IMR-90 (cell line): ENCODE measurements at regions not wholly inside any gene's neighbourhood (a gene's known extent, or its start where the extent isn't known, plus 50 kb on each side); places are given as distances from the start of the nearest gene placed in this dataset.

ENCODE experiments used
- ATAC-seq: fragments of 200-7000 bp; cut with Tn5 transposase; 2 replicates; pipeline ENCODE4 v1.9.1; 2020; ENCODE audit warnings: low read depth, mild to moderate bottlenecking, moderate library complexity
- BruUV-seq: library from RNA; stranded (reverse); fragments of 400-500 nt; replicated peaks from 2 replicates; lab custom pipeline; 2021; lab: Mats Ljungman, UMichigan
- CTCF ChIA-PET: fragments of 300-600 bp; formaldehyde crosslinking; extraction: SDS; loops from one replicate; lab custom pipeline; 2021; ENCODE audit warnings: antibody characterized with exemption; lab: Yijun Ruan, JAX
- POLR2A ChIA-PET: fragments of 300-600 bp; sonication (Branson Sonifier 250); formaldehyde crosslinking; loops from one replicate; lab custom pipeline; 2022; ENCODE audit warnings: antibody characterized with exemption; ENCODE audit not compliant: unreplicated experiment; lab: Charles Lee
- DNase-seq: peaks from one replicate; pipeline ENCODE4 v3.0.0; 2013
- H2AFZ ChIP-seq: replicated peaks from 2 replicates; pipeline ENCODE3; 2013; ENCODE audit warnings: low read length, mild to moderate bottlenecking; ENCODE audit not compliant: poor library complexity
- H2AK5ac ChIP-seq: 2 replicates; pipeline ENCODE4 v1.6.1; 2013; ENCODE audit warnings: low read depth, low read length, inconsistent platforms
- H2AK9ac ChIP-seq: replicated peaks from 2 replicates; pipeline ENCODE3; 2013; ENCODE audit warnings: mild to moderate bottlenecking, low read depth, low read length, moderate library complexity; ENCODE audit not compliant: poor library complexity
- H2BK120ac ChIP-seq: 2 replicates; pipeline ENCODE4 v1.6.1; 2013; ENCODE audit warnings: low read depth, low read length, inconsistent platforms
- H2BK15ac ChIP-seq: 3 replicates; pipeline ENCODE4 v1.6.1; 2013; ENCODE audit warnings: low read depth, low read length, inconsistent platforms
- H2BK20ac ChIP-seq: 2 replicates; pipeline ENCODE4 v1.6.1; 2013; ENCODE audit warnings: low read depth, mild to moderate bottlenecking, inconsistent platforms, low read length, moderate library complexity
- H2BK5ac ChIP-seq: 2 replicates; pipeline ENCODE4 v1.6.1; 2013; ENCODE audit warnings: mild to moderate bottlenecking, low read depth, low read length, inconsistent platforms; ENCODE audit not compliant: poor library complexity, severe bottlenecking
- H3K14ac ChIP-seq: replicated peaks from 2 replicates; pipeline ENCODE4 v1.6.1; 2013; ENCODE audit warnings: low read depth, low read length, inconsistent platforms
- H3K18ac ChIP-seq: 2 replicates; pipeline ENCODE4 v1.6.1; 2013; ENCODE audit warnings: low read depth, low read length, control low read depth
- H3K23ac ChIP-seq: 2 replicates; pipeline ENCODE4 v1.6.1; 2013; ENCODE audit warnings: low read depth, low read length, inconsistent platforms
- H3K27ac ChIP-seq: 2 replicates; pipeline ENCODE4 v1.5.1; 2013; ENCODE audit warnings: mild to moderate bottlenecking, control low read depth, low read length; ENCODE audit not compliant: insufficient read depth
- H3K27me3 ChIP-seq: 2 replicates; pipeline ENCODE4 v1.6.1; 2013; ENCODE audit warnings: low read length; ENCODE audit not compliant: control insufficient read depth, insufficient read depth
- H3K36me3 ChIP-seq: 2 replicates; pipeline ENCODE4 v1.6.1; 2013; ENCODE audit warnings: low read length, mixed read lengths; ENCODE audit not compliant: control insufficient read depth, insufficient read depth
- H3K4ac ChIP-seq: 2 replicates; pipeline ENCODE4 v1.6.1; 2013; ENCODE audit warnings: low read depth, low read length, inconsistent platforms
- H3K4me1 ChIP-seq: 2 replicates; pipeline ENCODE4 v1.6.1; 2013; ENCODE audit warnings: low read length, mixed read lengths; ENCODE audit not compliant: control insufficient read depth, insufficient read depth
- H3K4me2 ChIP-seq: 2 replicates; pipeline ENCODE4 v1.6.1; 2013; ENCODE audit warnings: low read depth, mild to moderate bottlenecking, control low read depth, low read length, moderate library complexity
- H3K4me3 ChIP-seq: 2 replicates; pipeline ENCODE4 v1.5.1; 2013; ENCODE audit warnings: low read depth, mild to moderate bottlenecking, control low read depth, low read length, moderate library complexity; ENCODE audit not compliant: insufficient read depth
- H3K56ac ChIP-seq: 2 replicates; pipeline ENCODE4 v1.6.1; 2013; ENCODE audit warnings: low read length, inconsistent platforms; ENCODE audit not compliant: insufficient read depth; ENCODE audit errors: extremely low read depth
- H3K79me1 ChIP-seq, 2 experiments: 2 replicates each; pipeline ENCODE4 v1.6.1; 2013; ENCODE audit warnings: low read length in 2 of 2, inconsistent platforms in 1 of 2, low read depth in 1 of 2
- H3K9ac ChIP-seq: 2 replicates; pipeline ENCODE4 v1.6.1; 2013; ENCODE audit warnings: low read depth, low read length, control low read depth
- H3K9me1 ChIP-seq: 2 replicates; pipeline ENCODE4 v1.6.1; 2013; ENCODE audit warnings: low read length, inconsistent platforms; ENCODE audit not compliant: insufficient read depth
- H3K9me3 ChIP-seq: 2 replicates; pipeline ENCODE4 v1.6.1; 2013; ENCODE audit warnings: low read length; ENCODE audit not compliant: control insufficient read depth, insufficient read depth
- H4K20me1 ChIP-seq: 2 replicates; pipeline ENCODE4 v1.6.1; 2013; ENCODE audit warnings: low read length, inconsistent platforms; ENCODE audit not compliant: insufficient read depth
- H4K5ac ChIP-seq: 2 replicates; pipeline ENCODE4 v1.6.1; 2013; ENCODE audit warnings: mild to moderate bottlenecking, low read depth, low read length, control low read depth
- H4K8ac ChIP-seq, 2 experiments: 2 replicates each; pipeline ENCODE4 v1.6.1; 2013; ENCODE audit warnings: low read depth in 2 of 2, low read length in 2 of 2, control low read depth in 1 of 2, inconsistent platforms in 1 of 2
- H4K91ac ChIP-seq: 2 replicates; pipeline ENCODE4 v1.6.1; 2013; ENCODE audit warnings: low read depth, low read length, inconsistent platforms; ENCODE audit not compliant: insufficient read depth
- BHLHE40 ChIP-seq: fragments of 150-350 bp; IDR thresholded peaks from 2 replicates; pipeline ENCODE4 v1.6.1; 2016; ENCODE audit warnings: mild to moderate bottlenecking, low read depth, low read length
- CEBPB ChIP-seq: IDR thresholded peaks from 2 replicates; pipeline ENCODE4 v1.6.1; 2012; ENCODE audit warnings: low read depth, low read length, improper control_type of control experiment
- CHD1 ChIP-seq: IDR thresholded peaks from 2 replicates; pipeline ENCODE4 v1.6.1; 2012; ENCODE audit warnings: low read depth, low read length, improper control_type of control experiment
- FOS ChIP-seq: fragments of 150-350 bp; IDR thresholded peaks from 2 replicates; pipeline ENCODE4 v1.6.1; 2016; ENCODE audit warnings: low read depth, low read length
- MAFK ChIP-seq: IDR thresholded peaks from 2 replicates; pipeline ENCODE4 v1.6.1; 2012; ENCODE audit warnings: low read depth, low read length, improper control_type of control experiment
- MAZ ChIP-seq: IDR thresholded peaks from 2 replicates; pipeline ENCODE4 v1.6.1; 2012; ENCODE audit warnings: low read depth, mild to moderate bottlenecking, low read length, improper control_type of control experiment, moderate library complexity, borderline replicate concordance
- MXI1 ChIP-seq: IDR thresholded peaks from 2 replicates; pipeline ENCODE4 v1.6.1; 2012; ENCODE audit warnings: low read depth, mild to moderate bottlenecking, low read length, moderate library complexity, borderline replicate concordance
- RAD21 ChIP-seq: IDR thresholded peaks from 2 replicates; pipeline ENCODE4 v1.6.1; 2012; ENCODE audit warnings: low read length, improper control_type of control experiment
- RCOR1 ChIP-seq: IDR thresholded peaks from 2 replicates; pipeline ENCODE4 v1.6.1; 2012; ENCODE audit warnings: mild to moderate bottlenecking, low read length, improper control_type of control experiment; ENCODE audit not compliant: insufficient replicate concordance
- RFX5 ChIP-seq: IDR thresholded peaks from 2 replicates; pipeline ENCODE4 v1.8.0; 2012; ENCODE audit warnings: low read depth, mild to moderate bottlenecking, low read length, moderate library complexity
- SMC3 ChIP-seq: fragments of 150-350 bp; IDR thresholded peaks from 2 replicates; pipeline ENCODE4 v1.6.1; 2016; ENCODE audit warnings: low read depth, mild to moderate bottlenecking, antibody characterized with exemption, low read length, moderate library complexity
- WGBS, 2 experiments: methylation state at CpG; one replicate each; pipeline versions ENCODE4 v1.1.5 to v1.1.7; 2013; ENCODE audit warnings: missing lambda C conversion rate in 2 of 2; ENCODE audit not compliant: insufficient read length in 1 of 2; ENCODE audit errors: extremely low coverage in 2 of 2; 5-methylcytosine and 5-hydroxymethylcytosine counted together
- dilution Hi-C: fragments of 300-500 bp; cut with HindIII; formaldehyde crosslinking; loops from one replicate; pipeline ENCODE4 v1.14.3; 2018; ENCODE audit warnings: low sequenced_read_pairs; ENCODE audit not compliant: unreplicated experiment
- in situ Hi-C: fragments of 300-500 bp; cut with MboI; formaldehyde crosslinking; loops from 3 replicates; pipeline ENCODE4 v1.14.3; 2019; ENCODE audit warnings: low sequenced_read_pairs, inconsistent platforms, mixed read lengths
- intact Hi-C: fragments of 100-400 bp; cut with micrococcal nuclease; formaldehyde crosslinking; loops from 2 replicates; pipeline ENCODE4 v1.10.0; 2022
- TF ChIP-seq, protein P1 (sequence below): fragments of 150-350 bp; IDR thresholded peaks from 2 replicates; pipeline ENCODE4 v1.6.1; 2016; ENCODE audit warnings: low read depth, mild to moderate bottlenecking, low read length, moderate library complexity, borderline replicate concordance
- TF ChIP-seq, protein P2 (sequence below): conservative IDR thresholded peaks from 2 replicates; pipeline ENCODE4 v1.5.1; 2012; ENCODE audit warnings: mild to moderate bottlenecking, low read depth, low read length, improper control_type of control experiment
- TF ChIP-seq, protein P3 (sequence below): fragments of 150-350 bp; IDR thresholded peaks from 2 replicates; pipeline ENCODE4 v1.6.1; 2017; ENCODE audit warnings: mild to moderate bottlenecking, antibody characterized with exemption, low read length, low read depth

DNA sequence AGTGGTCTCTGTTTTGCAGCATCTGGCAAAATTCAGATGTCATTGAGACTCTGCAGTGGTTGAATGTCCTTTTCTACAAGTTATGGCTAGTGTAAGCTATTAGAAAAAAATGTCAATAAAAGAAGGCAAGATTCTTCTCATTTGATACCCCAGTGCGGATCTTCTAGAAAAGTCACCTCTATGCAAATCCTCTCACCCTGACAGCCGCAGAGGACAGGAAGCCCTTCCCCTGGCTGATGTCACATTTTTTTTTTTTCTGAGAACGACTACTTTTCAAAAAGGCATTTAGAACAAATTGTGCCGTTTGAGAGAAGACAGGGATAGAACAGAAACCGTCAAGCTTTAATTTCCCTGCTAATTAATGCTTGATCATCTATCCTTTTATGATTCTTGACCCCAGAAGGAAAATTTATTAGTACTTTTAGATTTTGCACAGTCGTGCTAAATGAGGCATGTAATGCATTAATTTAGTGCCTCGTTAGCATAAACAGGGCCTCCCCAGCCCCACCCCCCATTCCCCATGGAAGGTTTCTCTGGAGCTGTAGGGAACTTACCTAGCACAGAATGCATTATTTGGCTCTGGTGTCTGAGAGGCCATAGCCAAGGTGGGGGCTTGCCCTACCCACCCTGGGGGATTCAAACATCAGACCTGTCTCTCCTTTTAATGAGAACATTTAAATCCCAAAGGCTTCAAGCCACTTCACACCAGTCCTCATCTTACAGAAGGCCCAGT, 183.8 kb downstream of the OPA1 start:
- BruUV-seq: no TSS peak
- H3K27me3 ChIP-seq: peaks cover 62% of the 10 kb centered on the region

More for the DNA sequence above, 183.8 kb downstream of the OPA1 start:
- Histone ChIP-seq H4K20me1 (no peaks in the 10 kb centered on the region), H3K4me1 (no peaks in the 10 kb centered on the region), H3K27ac (no peak overlapping the region), H3K4ac (no peak overlapping the region), H2AFZ (no peak overlapping the region), H3K36me3 (no peaks in the 10 kb centered on the region), H2BK5ac (no peak overlapping the region), H3K79me1 (no peaks in the 10 kb centered on the region), H4K8ac (no peak overlapping the region), H2BK20ac (no peak overlapping the region), H4K91ac (no peak overlapping the region), H3K4me2 (no peak overlapping the region), H3K23ac (no peak overlapping the region), H2BK120ac (no peak overlapping the region), H3K56ac (no peak overlapping the region), H3K18ac (no peak overlapping the region), H3K9me3 (no peaks in the 10 kb centered on the region), H2AK5ac (no peak overlapping the region), H4K5ac (no peak overlapping the region), H3K14ac (no peak overlapping the region), H3K4me3 (no peak overlapping the region), H3K9me1 (no peaks in the 10 kb centered on the region), H2BK15ac (no peak overlapping the region), H2AK9ac (no peak overlapping the region), H3K9ac (no peak overlapping the region)
- in situ Hi-C loops (no loop called here), dilution Hi-C loops (no loop called here), intact Hi-C loops (loop anchor here (10.0 kb wide), 1 partner anchor 1212 kb away; no protein-coding TSS in a partner anchor)
- ATAC-seq (no peak), DNase-seq (no peak)
- WGBS, 2 experiments: no CpG with 5 or more reads among the region's 7 CpGs
- CTCF ChIA-PET: no interaction called here
- TF ChIP-seq, protein P1, sequence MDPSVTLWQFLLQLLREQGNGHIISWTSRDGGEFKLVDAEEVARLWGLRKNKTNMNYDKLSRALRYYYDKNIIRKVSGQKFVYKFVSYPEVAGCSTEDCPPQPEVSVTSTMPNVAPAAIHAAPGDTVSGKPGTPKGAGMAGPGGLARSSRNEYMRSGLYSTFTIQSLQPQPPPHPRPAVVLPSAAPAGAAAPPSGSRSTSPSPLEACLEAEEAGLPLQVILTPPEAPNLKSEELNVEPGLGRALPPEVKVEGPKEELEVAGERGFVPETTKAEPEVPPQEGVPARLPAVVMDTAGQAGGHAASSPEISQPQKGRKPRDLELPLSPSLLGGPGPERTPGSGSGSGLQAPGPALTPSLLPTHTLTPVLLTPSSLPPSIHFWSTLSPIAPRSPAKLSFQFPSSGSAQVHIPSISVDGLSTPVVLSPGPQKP: no peak
- TF ChIP-seq BHLHE40: no peak
- TF ChIP-seq RCOR1: no peak
- TF ChIP-seq CHD1: no peak
- no peak for TF ChIP-seq SMC3
- no peak for TF ChIP-seq RAD21
- TF ChIP-seq, protein P2, sequence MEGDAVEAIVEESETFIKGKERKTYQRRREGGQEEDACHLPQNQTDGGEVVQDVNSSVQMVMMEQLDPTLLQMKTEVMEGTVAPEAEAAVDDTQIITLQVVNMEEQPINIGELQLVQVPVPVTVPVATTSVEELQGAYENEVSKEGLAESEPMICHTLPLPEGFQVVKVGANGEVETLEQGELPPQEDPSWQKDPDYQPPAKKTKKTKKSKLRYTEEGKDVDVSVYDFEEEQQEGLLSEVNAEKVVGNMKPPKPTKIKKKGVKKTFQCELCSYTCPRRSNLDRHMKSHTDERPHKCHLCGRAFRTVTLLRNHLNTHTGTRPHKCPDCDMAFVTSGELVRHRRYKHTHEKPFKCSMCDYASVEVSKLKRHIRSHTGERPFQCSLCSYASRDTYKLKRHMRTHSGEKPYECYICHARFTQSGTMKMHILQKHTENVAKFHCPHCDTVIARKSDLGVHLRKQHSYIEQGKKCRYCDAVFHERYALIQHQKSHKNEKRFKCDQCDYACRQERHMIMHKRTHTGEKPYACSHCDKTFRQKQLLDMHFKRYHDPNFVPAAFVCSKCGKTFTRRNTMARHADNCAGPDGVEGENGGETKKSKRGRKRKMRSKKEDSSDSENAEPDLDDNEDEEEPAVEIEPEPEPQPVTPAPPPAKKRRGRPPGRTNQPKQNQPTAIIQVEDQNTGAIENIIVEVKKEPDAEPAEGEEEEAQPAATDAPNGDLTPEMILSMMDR: no peak
- TF ChIP-seq MAZ: no peak
- TF ChIP-seq, protein P3, sequence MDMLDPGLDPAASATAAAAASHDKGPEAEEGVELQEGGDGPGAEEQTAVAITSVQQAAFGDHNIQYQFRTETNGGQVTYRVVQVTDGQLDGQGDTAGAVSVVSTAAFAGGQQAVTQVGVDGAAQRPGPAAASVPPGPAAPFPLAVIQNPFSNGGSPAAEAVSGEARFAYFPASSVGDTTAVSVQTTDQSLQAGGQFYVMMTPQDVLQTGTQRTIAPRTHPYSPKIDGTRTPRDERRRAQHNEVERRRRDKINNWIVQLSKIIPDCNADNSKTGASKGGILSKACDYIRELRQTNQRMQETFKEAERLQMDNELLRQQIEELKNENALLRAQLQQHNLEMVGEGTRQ: no peak
- TF ChIP-seq MAFK: no peak
- no peak for TF ChIP-seq FOS
- TF ChIP-seq CEBPB: no peak
- TF ChIP-seq MXI1: no peak
- no peak for TF ChIP-seq RFX5
- POLR2A ChIA-PET: no interaction called here
